ENCODE measurements at regions not wholly inside any gene's neighbourhood (a gene's known extent, or its start where the extent isn't known, plus 50 kb on each side); places are given as distances from the start of the nearest gene placed in this dataset.

- TF ChIP-seq, protein P1, sequence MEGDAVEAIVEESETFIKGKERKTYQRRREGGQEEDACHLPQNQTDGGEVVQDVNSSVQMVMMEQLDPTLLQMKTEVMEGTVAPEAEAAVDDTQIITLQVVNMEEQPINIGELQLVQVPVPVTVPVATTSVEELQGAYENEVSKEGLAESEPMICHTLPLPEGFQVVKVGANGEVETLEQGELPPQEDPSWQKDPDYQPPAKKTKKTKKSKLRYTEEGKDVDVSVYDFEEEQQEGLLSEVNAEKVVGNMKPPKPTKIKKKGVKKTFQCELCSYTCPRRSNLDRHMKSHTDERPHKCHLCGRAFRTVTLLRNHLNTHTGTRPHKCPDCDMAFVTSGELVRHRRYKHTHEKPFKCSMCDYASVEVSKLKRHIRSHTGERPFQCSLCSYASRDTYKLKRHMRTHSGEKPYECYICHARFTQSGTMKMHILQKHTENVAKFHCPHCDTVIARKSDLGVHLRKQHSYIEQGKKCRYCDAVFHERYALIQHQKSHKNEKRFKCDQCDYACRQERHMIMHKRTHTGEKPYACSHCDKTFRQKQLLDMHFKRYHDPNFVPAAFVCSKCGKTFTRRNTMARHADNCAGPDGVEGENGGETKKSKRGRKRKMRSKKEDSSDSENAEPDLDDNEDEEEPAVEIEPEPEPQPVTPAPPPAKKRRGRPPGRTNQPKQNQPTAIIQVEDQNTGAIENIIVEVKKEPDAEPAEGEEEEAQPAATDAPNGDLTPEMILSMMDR (IDR thresholded peaks at IDR 0.05) = no peak
- TF ChIP-seq POLR2A (IDR thresholded peaks at IDR 0.05) = no peak
Observed at GRCh38 chr2:4980995-4981394, 711.2 kb upstream of the SOX11 start.

All from thyroid gland (tissue), 4 donors.